HG03575 (cell line): ENCODE measurements at regions not wholly inside any gene's neighbourhood (a gene's known extent, or its start where the extent isn't known, plus 50 kb on each side); places are given as distances from the start of the nearest gene placed in this dataset.

Experiments
- ATAC-seq: cut with Tn5 transposase; IDR thresholded peaks from one replicate; pipeline ENCODE4 v1.9.1; 2021; ENCODE audit not compliant: unreplicated experiment, insufficient number of reproducible peaks, low FRiP score; ENCODE audit errors: extremely low read depth

DNA sequence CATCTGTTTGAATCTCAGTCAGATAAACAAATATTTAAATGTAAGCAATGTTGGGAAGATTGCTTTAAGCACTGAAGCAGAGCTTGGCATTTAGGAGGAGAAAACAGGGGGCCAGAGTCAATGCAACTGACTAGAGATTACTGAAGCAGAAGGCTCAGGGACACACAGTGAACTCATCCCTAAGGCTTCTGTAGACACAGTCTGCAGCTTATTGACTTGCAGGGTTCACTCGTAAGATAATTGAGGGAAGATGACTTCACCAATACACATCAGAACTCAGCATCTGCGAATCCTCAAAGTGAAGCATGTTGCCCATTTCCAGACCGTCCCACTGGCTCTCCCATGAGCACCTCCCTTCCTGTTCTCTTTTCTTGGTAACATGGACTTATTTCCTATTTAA lies 363.4 kb upstream of the PFKP start:
- ATAC-seq: no peak

- no peak for ATAC-seq
These were observed 365.5 kb upstream of the PFKP start for GRCh38 chr10:2701802-2702201.

DNA sequence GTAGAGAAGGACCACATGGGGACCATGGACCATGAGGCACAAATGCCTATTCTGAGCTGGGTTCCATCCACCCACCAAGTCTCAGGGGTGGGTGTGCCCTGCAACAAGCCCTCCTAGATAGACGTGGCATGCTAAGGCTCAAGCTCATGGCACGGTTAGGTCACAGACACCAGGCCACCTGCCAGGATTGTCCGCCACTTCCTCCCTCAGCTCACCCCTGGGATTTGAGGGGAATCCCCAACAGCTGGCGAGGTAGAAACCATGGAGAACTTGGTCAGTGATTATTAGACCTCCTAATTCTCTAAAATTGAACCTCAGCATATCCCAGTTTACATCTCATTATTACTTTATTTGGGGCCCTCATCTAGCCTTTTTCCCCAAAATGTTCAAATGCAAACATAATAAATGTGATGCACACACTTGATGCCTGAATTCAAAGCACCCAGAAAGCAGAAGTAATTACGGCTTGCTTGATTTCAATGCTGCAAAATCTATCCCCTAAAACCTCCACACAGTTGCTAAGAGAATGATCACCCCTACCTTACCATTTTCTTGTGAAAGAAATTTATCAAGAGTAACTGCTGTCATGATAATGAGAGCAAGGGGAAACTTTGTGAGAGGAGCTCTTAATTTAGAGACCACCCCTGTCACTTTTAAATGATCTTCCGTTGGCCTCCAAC lies 366.6 kb upstream of the PFKP start:
- ATAC-seq: no peak

DNA sequence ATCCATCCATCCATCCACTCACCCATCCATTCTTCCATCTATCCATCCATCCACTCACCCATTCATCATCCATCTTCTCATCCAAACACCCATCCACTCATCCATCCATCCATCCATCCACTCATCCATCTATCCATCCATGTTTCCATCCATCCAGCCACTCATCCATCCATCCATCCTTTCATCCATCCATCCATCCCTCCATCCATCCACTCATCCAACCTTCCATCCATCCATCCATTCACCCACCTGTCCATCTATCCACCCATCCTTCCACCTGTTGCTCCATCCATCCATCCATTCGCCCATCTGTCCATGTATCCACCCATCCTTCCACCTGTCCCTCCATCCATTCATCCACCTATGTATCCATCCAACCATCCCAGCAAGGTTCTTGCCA lies 378.4 kb upstream of the PFKP start:
- ATAC-seq: no peak

- no peak for ATAC-seq
These were observed 380.7 kb upstream of the PFKP start for GRCh38 chr10:2686691-2687090.

GRCh38 chr10:2682491-2682890 lies 384.9 kb upstream of the PFKP start:
- ATAC-seq: no peak

- ATAC-seq: no peak
These were observed 385.5 kb upstream of the PFKP start for GRCh38 chr10:2681891-2682290.

DNA sequence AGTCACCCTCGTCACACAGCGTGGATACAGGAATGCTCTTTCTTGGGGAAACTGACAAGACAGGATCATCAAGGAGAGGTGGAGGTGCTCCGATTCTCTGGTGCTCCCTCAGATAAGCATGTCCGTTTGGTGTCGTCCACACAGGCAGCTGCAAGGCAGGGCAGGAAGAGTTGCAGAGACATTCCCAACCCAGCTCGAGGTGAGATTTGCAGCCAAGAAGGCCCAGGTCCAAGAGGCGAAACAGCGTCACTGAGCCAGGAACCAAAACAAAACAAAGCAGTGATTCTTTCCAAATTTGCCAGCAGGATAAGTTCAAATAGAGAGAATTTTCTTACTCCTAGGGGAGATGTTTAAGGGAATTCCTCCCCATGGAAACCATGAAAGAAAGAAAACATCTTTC lies 386.5 kb upstream of the PFKP start:
- ATAC-seq: no peak

- ATAC-seq: no peak
These were observed 387.7 kb upstream of the PFKP start for GRCh38 chr10:2679646-2680045.

GRCh38 chr10:2676455-2676854 lies 390.9 kb upstream of the PFKP start:
- ATAC-seq: no peak

GRCh38 chr10:2674451-2674850 lies 392.9 kb upstream of the PFKP start:
- ATAC-seq: no peak

DNA sequence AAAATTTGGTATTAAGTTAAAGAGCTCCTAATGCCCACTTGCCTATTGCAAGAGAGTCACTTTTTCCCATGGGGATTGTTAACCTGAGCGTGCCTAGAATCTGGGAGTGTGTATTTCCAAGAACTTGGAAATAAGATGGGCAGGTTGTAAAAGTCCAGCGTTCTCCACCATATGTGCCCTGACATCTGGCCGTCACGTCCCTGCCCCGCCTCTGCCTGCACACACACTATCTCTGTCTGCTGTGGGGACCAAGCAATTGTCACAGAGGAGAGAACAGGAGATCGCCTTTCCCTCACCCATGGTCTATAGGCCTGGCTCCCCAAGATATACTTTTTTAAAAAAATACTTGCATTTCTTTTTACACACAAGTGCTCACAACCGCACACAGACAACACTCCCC lies 396.5 kb upstream of the PFKP start:
- no peak for ATAC-seq

DNA sequence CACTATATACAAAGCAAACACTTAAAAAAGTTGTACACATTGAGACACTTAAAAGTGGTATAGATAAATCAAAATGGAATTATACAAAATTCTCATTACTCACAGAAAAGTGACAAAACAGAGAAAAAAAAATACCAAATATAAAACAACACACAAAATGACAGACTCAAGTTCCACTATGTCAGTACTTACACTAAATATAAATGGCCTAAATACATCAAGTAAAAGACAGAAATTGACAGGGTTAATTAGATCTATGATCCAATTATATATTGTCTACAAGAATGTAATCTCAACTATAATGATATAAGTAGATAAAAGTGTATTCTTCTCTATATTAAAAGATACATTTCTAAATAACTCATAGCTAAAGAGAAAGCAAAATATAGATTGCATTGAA lies 401.6 kb upstream of the PFKP start:
- ATAC-seq: no peak

DNA sequence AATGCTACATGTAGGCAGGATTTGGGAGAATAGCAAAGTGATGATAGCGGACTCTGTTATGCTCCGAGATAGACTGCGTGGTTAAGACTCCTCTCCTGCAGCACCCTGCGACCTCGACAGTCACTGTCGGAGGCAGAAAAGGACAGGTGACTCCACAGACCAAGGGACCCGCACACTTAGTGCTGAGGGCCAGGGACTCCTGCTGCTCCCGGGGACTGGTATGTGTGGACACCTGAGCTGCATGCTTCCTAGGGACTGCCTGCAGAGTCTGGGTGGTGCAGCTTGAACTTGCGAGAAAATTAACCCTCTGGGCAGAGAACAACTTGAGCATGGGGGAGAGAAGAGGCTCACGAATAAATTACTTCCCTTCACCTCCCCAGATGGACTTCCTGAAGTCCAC lies 407.1 kb upstream of the PFKP start:
- no peak for ATAC-seq

- no peak for ATAC-seq
These were observed 407.6 kb upstream of the PFKP start for GRCh38 chr10:2659660-2660209.

DNA sequence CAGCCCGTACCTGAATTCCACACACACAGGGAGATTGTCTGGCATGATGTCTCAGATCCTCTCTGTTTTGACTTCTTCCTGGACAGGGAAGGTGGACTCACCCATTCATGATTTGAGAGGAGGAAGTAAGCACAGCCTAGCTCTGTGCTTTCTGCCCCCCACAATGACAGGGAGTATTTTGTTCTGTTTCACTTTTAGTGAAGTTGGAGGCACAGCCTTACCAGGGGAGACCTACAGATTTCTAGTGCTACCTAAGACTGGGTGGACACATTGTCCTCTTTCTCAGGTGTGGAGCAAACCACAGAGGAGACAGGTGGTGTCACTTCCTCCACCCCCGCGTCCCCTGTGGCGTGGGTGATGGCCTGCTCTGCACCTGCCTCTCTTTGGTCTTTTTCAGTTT lies 408.6 kb upstream of the PFKP start:
- no peak for ATAC-seq

DNA sequence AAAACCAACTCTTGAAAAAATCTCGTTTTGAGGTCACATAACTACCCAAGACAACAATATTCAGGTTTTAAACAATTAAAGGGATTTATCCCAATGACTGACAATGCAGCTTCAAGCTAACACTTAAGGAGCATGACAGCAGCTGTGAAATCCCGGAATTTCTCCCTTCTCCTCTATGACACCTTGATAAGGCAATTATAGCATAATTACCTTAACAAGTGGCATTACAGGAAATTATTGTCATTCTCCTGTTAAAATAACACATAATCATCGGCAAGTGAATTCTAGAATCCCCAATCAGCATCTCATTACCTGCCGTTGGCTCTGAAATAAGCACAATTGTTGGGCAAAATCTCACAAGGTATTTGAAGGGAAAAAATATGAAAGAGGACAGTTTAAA lies 417.0 kb upstream of the PFKP start:
- no peak for ATAC-seq

- ATAC-seq: no peak
These were observed 426.3 kb upstream of the PFKP start for GRCh38 chr10:2641028-2641427.

DNA sequence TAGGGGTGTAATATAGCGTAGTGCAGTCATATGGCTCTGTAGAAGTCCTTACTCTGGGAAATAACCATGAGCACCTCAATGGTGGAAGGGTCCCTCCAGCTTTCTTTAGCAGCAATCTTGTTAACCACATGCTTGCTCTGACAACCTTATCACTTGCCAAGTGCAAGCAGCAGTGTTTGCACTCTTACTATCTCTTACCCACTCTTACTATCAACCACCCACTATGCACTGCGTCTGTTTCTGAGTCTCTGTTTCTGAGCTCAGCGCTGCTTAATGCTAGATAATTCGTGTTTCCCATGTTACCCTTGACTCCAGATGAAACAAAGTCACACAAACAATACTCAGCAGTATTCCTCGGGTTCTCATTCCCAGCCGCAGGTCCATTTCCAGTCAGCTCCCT lies 433.7 kb upstream of the PFKP start:
- ATAC-seq: no peak

DNA sequence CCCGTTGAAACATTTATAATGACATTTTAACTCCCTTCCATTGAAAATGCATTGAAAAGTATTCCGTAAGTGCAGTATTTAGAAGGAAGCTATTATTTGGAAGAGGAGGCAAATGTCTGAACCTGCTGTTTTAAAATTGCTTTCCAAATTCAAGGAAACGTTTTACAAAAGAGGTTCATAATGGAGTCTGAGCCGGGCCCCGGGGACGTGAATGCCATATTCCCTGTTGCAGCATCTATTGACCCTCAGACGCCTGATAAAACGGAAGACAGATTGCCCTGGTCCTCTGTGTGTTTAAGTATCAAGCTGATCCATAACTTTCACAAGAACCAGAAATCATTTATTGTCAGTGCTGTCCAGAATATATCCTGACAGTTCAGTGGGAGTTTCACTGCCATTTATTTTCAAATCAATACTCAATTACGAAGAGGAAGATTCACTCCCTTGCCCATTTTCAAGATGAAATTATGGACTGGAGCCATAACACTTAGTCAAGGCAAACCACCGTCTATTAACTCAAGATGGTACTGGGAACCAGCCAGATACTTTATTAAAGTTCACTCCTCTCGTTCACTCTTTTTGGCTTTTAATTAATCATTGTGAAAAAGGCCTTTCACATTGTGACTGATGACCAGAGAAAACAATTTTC lies 435.7 kb upstream of the PFKP start:
- no peak for ATAC-seq

DNA sequence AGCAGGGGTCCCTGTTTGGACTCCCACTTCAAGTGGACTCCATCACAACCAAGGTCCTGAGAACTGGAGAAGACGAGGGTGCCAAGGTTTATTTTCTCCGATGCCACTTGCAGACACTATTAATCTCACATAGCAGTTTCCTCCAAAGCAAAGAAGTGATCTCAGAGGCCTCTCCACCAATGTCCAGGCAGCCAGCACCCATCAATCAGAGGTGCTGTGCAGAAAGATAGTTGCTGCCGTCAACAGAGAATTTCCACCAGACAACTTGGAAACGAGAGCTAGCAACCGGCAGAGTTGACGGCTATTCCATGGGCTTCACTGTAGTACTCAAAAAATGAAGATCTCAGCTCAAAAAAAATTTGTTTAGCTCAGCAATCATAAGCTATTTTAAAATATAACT lies 438.6 kb upstream of the PFKP start:
- ATAC-seq: no peak
